ENCODE measurements at regions not wholly inside any gene's neighbourhood (a gene's known extent, or its start where the extent isn't known, plus 50 kb on each side); places are given as distances from the start of the nearest gene placed in this dataset.

DNA sequence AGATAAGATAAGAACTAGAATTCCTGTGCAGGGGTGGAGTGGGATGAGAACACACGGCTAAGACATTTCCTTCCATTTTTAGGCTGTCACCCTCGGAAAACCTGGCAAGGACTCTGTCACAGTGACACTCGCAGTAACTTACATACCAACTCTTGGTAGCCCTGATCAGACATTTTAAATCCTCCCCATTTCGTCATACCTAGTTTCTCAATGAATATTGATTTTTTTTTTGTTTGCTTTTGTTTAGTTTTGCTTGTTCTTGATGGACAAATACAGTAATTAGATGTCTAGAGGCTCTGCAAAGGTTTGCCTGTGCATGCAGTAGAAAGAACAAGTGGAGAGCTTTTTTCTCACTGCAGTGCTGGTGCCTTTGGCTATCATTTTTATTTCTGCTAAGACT lies 213.0 kb upstream of the FAM83B start:
- Histone ChIP-seq H3K27me3 (no peaks in the 10 kb centered on the region), H3K9me3 (no peaks in the 10 kb centered on the region), H3K27ac (no peak overlapping the region), H3K4me1 (no peaks in the 10 kb centered on the region), H3K36me3 (no peaks in the 10 kb centered on the region), H3K4me3 (no peak overlapping the region)
- intact Hi-C loops (cut with DNase I) = no loop called here
- TF ChIP-seq, protein P1, sequence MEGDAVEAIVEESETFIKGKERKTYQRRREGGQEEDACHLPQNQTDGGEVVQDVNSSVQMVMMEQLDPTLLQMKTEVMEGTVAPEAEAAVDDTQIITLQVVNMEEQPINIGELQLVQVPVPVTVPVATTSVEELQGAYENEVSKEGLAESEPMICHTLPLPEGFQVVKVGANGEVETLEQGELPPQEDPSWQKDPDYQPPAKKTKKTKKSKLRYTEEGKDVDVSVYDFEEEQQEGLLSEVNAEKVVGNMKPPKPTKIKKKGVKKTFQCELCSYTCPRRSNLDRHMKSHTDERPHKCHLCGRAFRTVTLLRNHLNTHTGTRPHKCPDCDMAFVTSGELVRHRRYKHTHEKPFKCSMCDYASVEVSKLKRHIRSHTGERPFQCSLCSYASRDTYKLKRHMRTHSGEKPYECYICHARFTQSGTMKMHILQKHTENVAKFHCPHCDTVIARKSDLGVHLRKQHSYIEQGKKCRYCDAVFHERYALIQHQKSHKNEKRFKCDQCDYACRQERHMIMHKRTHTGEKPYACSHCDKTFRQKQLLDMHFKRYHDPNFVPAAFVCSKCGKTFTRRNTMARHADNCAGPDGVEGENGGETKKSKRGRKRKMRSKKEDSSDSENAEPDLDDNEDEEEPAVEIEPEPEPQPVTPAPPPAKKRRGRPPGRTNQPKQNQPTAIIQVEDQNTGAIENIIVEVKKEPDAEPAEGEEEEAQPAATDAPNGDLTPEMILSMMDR (IDR thresholded peaks at IDR 0.05) = no peak
- DNase-seq = no peak
- ATAC-seq = no peak

GRCh38 chr6:54640911-54641310 lies 205.7 kb upstream of the FAM83B start:
- H3K36me3 ChIP-seq = no peaks in the 10 kb centered on the region
- intact Hi-C loops (cut with DNase I) = no loop called here
- no peaks in the 10 kb centered on the region for H3K4me1 ChIP-seq
- no peak for DNase-seq
- ATAC-seq = no peak
- no peaks in the 10 kb centered on the region for H3K9me3 ChIP-seq
- H3K27me3 ChIP-seq = no peaks in the 10 kb centered on the region
- H3K4me3 ChIP-seq = no peak overlapping the region
- H3K27ac ChIP-seq = no peak overlapping the region
- TF ChIP-seq, protein P1 (IDR thresholded peaks at IDR 0.05) = no peak

GRCh38 chr6:54646069-54646950 lies 200.3 kb upstream of the FAM83B start:
- DNase-seq = no peak

GRCh38 chr6:54646951-54647664 lies 199.5 kb upstream of the FAM83B start:
- no peak overlapping the region for H3K27ac ChIP-seq

More at GRCh38 chr6:54646069-54646950, 200.3 kb upstream of the FAM83B start:
- Histone ChIP-seq H3K27ac (no peak overlapping the region), H3K36me3 (no peaks in the 10 kb centered on the region), H3K27me3 (no peaks in the 10 kb centered on the region), H3K4me3 (no peak overlapping the region), H3K9me3 (no peaks in the 10 kb centered on the region), H3K4me1 (no peaks in the 10 kb centered on the region)
- TF ChIP-seq, protein P1 (IDR thresholded peaks at IDR 0.05) = no peak
- intact Hi-C loops (cut with DNase I) = no loop called here
- no peak for ATAC-seq

GRCh38 chr6:54654381-54654780 lies 192.2 kb upstream of the FAM83B start:
- Histone ChIP-seq H3K4me3 (no peak overlapping the region), H3K27ac (no peak overlapping the region), H3K4me1 (no peaks in the 10 kb centered on the region), H3K27me3 (no peaks in the 10 kb centered on the region), H3K36me3 (no peaks in the 10 kb centered on the region), H3K9me3 (no peaks in the 10 kb centered on the region)
- TF ChIP-seq, protein P1 (IDR thresholded peaks at IDR 0.05) = no peak
- no peak for ATAC-seq
- intact Hi-C loops (cut with DNase I) = no loop called here
- DNase-seq = no peak

More at GRCh38 chr6:54646951-54647664, 199.5 kb upstream of the FAM83B start:
- Histone ChIP-seq H3K9me3 (no peaks in the 10 kb centered on the region), H3K27me3 (no peaks in the 10 kb centered on the region), H3K4me1 (no peaks in the 10 kb centered on the region), H3K4me3 (no peak overlapping the region), H3K36me3 (no peaks in the 10 kb centered on the region)
- ATAC-seq = no peak
- no peak for DNase-seq
- TF ChIP-seq, protein P1 (IDR thresholded peaks at IDR 0.05) = no peak
- intact Hi-C loops (cut with DNase I) = no loop called here
